ENCODE measurements at regions not wholly inside any gene's neighbourhood (a gene's known extent, or its start where the extent isn't known, plus 50 kb on each side); places are given as distances from the start of the nearest gene placed in this dataset.

DNA sequence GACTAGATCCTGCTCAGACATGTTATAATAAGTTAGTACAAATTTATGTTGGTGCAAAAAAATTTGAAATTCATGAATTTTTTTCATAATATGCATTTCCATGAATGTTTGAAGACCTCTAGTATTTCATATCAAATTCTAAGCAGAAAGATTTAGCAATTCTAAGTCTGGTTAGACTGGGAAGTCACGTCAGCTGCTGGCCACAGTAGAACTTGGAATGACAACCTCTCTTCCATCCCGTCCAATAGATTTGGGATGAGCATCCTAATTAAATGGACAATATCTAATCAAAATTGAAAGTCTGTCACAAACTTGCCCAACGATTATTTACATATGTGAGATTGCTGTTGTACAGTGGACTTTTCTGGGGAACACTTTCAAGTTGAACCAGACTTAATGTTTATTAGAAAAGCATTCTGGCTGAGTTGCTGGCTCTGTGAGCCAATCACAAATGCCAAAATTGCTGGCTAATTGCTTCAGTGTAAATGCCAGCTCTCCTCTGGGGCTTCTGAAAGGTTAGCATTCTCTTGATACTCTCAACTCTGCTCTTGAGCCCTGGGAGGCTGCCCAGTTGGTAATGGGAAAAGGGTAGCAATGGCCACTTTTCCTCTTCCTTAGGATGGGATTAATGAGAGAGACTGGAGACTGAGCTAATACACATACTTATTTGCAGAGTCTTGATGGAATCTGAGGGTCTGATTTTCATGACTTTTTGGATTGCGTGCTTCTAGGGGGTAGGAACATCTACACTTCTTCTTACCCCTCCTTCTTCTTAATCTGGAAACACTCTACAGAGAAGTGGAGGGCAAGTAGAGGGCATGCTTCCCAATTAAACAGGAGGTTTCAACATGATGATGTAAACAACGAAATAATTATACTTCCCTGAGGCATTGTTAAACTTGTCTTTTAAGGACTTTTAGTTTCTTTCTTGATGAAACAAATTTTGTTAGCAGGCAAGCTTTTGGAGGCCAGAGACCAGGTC, 253.5 kb downstream of the BAMBI start:
- no peak for DNase-seq

GRCh38 chr10:28935061-28935460, 257.7 kb downstream of the BAMBI start:
- DNase-seq = no peak

DNA sequence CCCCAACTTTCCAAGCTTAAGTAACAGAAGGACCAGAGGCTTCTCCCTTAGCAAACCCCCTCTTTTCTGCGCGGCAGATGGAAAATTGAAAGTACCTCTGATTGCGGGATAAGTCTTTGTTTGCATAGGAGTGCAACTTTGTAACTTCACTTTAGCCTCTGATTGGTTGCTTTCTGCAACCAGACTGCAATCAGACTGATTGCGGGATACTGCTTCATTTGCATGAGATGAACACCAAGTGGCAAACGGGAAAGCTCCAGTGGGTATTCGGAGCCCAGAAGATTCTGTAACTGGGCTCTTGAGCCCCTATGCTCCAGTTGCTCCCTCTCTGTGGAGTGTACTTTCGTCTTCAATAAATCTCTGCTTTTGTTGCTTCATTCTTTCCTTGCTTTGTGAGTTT, 260.6 kb downstream of the BAMBI start:
- DNase-seq = no peak

- no peak for DNase-seq
Measured at GRCh38 chr10:28938745-28939144, 261.4 kb downstream of the BAMBI start.

DNA sequence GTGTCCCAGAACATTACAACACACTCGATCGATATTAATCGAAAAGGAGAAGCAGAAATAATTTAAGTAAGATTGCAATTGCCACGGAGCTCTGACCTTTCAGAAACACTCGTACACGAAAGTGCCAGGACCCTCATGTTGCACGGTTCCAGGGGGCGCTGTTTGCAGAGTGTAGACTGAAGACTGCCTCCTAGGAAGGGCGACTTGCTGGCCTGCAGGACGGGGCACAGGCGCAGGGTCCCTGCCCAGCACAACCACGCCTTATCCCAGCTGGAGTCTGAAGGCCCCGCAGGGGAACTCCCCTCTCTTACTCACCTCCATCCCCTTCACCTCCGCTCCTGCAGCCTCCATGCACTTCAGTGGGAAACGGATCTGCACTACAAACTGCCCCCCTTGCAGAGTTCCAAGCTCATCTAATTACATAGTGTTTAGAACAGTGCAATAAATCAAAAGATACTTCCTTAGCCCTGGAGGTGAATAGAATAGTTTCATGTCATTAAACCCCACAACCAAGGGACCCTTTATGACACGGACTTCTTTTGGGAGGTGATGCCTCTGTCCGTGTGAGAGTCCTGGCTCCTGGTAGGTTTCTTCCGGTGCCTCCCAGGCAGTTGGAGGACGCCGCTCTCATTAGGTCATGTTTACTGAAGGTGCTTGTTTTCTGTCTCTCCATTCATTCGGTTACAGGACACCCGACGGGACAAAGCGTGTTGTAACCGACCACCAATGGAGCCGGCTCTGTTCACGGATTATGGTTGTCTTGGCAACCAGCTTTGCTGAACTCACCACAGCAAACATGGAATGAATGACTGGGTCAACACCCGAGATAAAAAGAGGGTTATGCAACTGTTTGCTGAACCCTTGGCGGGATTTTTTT, 262.2 kb downstream of the BAMBI start:
- DNase-seq = no peak

GRCh38 chr10:28940158-28940888, 263.0 kb downstream of the BAMBI start:
- no peak for DNase-seq

DNA sequence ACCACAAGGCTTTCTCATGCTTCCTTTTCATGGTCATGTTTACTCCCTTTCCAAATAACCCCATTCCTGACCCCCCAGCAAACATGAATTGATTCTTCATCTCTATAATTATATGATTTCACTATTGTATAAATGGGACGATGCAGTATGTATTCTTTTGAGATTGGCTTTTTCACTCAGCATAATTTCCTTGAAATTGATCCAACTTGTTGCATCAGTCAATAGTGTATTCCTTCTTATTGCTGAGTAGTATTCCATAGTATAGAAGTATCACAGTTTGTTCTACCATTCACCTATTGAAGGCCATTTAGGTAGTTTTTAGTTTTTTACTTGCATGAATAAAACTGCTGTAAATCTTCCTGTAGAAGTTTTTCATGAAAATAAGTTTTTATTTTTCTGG, 264.7 kb downstream of the BAMBI start:
- DNase-seq = no peak

DNA sequence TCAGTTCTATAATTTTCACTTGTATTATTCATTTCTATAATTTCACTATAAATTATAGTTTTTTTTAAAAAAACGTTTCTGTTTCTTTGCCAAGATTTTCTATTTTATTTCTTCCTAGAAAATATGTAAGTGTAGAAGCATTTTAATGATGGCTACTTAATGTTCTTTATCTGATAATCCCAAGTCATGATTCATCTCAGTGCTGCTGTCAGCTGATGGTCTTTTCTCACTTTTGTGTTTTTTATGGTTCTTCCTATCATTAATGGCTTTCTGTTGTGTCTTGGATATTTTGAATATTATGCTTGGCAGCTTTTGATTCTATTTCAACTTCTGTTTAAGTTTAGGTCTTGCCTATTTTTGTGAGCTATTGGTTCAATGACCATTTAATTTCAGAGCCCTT, 268.6 kb downstream of the BAMBI start:
- DNase-seq = no peak

DNA sequence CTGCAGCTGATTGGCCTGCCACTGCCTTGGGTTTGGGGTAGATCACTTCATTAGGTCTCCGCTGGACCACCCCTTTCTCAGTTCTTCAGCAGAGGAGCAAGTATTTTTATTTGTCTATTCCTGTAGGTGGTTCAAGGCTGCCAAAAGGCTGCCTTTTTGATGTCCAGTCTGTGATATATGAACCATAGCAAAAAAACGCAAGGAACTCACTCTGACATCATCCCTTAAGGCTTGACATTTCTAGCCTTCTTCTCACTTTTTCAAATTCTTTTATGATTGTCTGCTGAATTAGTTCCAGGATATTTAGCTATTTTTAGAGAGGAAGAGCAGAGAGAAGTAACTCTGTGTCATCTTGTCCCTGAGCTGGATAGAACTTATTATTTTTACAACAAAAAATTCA, 269.2 kb downstream of the BAMBI start:
- DNase-seq = no peak

GRCh38 chr10:28947171-28947570, 269.9 kb downstream of the BAMBI start:
- DNase-seq = no peak

GRCh38 chr10:28948046-28948445, 270.7 kb downstream of the BAMBI start:
- DNase-seq = no peak

DNA sequence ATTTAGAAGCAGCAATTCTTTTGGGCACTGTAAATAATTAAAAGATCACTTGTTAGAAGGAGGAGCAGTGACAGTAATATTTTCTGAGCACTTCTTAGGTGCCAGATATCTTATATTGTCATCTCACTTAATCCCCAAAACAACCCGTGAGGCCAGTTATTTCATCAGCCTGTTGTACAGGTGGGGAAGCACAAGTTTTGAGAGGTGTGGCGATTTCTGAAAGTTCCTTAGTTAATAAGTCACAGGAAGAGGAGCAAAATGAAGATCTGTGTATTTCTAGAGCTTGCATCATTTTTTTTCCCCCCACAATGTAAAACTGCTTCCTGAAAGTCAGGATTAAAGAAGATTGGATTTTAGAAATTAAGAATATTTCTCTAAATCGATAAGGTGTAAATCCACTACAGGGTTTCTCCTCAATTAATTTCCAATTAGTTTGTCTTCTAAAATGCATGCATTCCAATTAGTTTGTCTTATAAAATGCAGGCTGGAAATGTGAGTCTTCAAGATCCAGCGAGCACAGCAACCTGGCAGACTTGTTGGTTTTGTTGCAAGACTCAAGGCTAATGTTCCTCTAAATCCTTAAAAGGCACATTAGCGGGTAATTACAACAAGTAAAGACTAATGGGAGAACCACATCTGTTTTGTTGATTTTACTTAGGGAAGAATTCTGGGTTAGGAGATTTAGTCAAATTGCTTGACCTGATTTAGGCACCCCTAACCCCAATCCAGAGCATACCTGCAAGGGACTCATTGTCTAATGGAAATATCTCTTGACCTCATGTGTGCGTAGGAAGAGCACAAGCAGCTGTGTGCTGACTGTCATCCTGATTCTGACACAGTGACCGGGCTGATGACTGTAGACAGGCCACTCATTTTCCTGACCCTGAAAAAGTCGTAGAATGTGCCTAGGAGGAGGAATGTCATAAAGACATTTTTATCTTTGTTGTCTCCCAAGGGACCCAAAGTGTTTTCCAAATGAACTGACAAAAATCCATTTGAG, 272.0 kb downstream of the BAMBI start:
- DNase-seq = no peak

GRCh38 chr10:28951484-28951883, 274.2 kb downstream of the BAMBI start:
- DNase-seq = no peak

DNA sequence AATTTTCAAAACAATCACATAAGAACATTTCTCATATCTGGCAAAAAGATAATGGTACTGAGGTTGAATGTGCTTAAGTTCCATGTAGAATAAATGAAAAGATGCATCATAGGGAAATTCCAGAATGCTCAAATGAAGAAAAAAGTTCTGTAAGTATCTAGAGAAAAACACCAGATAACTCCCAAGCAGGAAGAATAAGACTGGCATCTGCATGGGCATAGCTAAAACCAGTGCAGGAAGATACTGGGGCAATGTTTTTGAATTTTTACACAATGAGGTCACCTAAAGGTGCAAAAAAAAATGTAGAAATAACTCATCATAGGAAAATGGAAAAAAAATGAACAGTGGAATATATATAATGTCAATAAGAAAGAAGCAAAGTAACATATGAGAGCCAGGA, 275.2 kb downstream of the BAMBI start:
- DNase-seq = no peak

DNA sequence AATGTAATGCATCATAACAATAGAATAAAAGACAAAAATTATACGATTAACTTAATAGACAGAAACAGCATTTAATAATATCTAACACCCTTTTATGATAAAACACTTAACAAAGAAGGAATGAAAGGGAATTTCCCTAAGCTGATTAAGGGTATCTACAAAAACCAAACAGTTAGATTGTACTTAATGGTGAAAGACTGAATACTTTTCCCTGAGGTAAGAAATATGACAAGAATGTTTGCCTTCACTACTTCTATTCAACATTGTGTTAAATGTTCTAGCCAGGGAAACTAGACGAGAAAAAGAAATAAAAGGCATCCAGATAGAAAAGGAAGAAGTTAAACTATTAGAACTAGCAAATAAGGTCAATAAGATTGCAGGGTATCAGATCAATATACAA, 276.9 kb downstream of the BAMBI start:
- no peak for DNase-seq

- no peak for DNase-seq
Measured at GRCh38 chr10:28958468-28958867, 281.1 kb downstream of the BAMBI start.

DNA sequence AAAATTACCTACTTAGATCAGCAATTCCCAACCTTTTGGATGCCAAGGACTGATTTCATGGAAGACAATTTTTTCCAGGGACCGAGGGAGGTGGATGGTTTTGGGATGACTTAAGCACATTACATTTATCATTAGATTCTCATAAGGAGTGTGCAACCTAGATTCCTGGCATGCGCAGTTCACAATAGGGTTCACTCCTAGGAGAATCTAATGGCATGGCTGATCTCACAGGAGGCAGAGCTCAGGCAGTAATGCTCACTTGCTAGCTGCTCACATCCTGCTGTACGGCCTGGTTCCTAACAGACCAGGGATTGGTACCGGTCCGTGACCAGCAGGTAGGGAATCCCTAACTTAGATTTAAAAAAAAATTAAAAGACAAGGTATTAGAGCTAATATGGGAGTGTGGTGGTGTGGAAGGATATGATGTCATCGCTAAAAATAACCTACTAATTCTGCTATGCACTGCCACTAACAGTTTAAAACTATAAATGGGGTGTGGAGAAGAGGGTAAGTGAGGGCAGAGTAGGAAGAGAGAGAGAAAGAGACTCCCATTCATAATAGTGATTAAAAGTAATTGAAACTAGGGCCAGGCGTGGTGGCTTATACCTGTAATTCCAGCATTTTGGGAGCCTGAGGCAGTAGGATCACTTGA, 282.7 kb downstream of the BAMBI start:
- no peak for DNase-seq

GRCh38 chr10:28962768-28963167, 285.4 kb downstream of the BAMBI start:
- DNase-seq = no peak

DNA sequence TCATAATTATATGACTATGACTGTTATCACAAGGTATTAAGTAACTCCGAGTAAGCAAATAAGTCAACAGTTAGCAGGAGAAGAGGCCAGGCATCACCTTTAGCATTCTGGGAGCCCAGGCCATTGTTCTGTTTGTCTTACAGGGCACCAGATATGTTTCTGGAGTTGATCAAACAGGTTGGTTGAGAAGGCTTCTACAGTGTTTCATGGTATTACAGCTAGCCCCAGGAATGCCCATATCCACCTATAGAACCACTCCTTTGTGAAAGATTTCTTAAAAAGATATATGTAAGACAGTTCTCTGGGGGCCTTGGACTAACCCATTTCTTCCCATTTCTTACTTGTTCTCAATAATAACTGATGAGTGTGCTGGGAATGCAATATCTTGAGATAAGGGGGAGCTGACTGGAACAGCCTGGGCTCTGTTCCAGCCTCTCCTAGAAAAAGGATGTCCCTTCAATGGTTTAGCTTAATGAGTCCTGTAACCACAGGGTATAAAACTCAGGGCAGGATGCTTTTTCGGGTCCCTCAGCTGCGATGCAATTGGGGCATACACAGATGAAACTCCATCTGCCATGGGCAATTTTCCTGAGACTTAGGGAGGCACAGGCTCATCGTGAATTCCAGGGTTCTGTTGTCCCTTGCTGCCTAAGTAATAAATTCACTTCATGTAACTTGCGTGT, 286.4 kb downstream of the BAMBI start:
- DNase-seq = no peak

DNA sequence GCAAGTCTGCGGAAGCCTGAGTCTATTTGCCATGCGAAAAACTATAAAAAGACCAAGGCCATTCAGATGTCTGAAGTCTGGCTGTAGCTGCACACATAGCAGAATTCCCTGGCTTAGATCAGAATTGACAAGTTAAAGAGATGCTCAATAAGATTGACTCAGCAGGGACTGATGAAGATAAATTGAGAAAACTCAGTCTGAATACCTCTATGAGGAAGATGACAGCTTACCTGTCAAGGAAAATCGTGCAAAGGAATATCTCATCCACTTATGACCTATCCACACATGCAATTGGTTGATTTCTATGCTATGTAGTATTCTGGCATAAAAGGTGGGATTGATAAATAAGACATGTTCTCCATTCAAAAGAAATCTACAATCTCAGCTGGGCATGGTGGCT, 288.6 kb downstream of the BAMBI start:
- no peak for DNase-seq

GRCh38 chr10:28967031-28967430, 289.7 kb downstream of the BAMBI start:
- no peak for DNase-seq

Data from stimulated activated naive CD4-positive, alpha-beta T cell treated with Interleukin-2 at 50 U/mL for 16 hours (primary cell).